B cell (primary cell): ENCODE measurements at regions not wholly inside any gene's neighbourhood (a gene's known extent, or its start where the extent isn't known, plus 50 kb on each side); places are given as distances from the start of the nearest gene placed in this dataset.

Experiments
- ATAC-seq: fragments of 200-7000 bp; cut with Tn5 transposase; one replicate; pipeline ENCODE4 v1.10.0; 2021; ENCODE audit warnings: low read depth, mild to moderate bottlenecking, moderate number of reproducible peaks, moderate library complexity
- CTCF ChIA-PET: fragments of 350-600 bp; sonication (Branson Sonifier 250); formaldehyde crosslinking; loops from one replicate; lab custom pipeline; 2021; ENCODE audit warnings: antibody characterized with exemption, inconsistent platforms; lab: Charles Lee
- POLR2A ChIA-PET: fragments of 350-600 bp; sonication (Branson Sonifier 250); formaldehyde crosslinking; loops from one replicate; lab custom pipeline; 2021; ENCODE audit warnings: antibody characterized with exemption; lab: Charles Lee
- DNase-seq: peaks from one replicate; pipeline ENCODE4 v3.0.0; 2013
- H2AFZ ChIP-seq: 2 replicates; pipeline ENCODE4 v1.6.1; 2012; ENCODE audit warnings: mild to moderate bottlenecking, low read depth, low read length; ENCODE audit not compliant: insufficient read depth, poor library complexity, severe bottlenecking
- H3K27ac ChIP-seq, 2 donors: 1 replicate in 1 of 2; 2 replicates in 1 of 2; pipeline ENCODE4 v1.5.1; 2012 to 2013; ENCODE audit warnings: low read length in 2 of 2, mild to moderate bottlenecking in 2 of 2, moderate library complexity in 1 of 2
- H3K27me3 ChIP-seq, 4 experiments: fragments of 200-600 bp in 1 of 4; sonication (generic) in 1 of 4; replicated peaks in 1 of 4; 1 replicate in 2 of 4; 2 replicates in 2 of 4; pipeline versions ENCODE4 v1.6.1 to v1.7.0; 2013 to 2016; ENCODE audit warnings: low read length in 3 of 4, mild to moderate bottlenecking in 2 of 4, mixed read lengths in 1 of 4, moderate library complexity in 1 of 4; ENCODE audit not compliant: insufficient read depth in 4 of 4, control insufficient read depth in 3 of 4; ENCODE audit errors: control extremely low read depth in 1 of 4
- H3K36me3 ChIP-seq, 2 experiments: replicated peaks in 1 of 2; 1 replicate in 1 of 2; 2 replicates in 1 of 2; pipeline versions ENCODE4 v1.6.1 to v1.7.1; 2013; ENCODE audit warnings: low read length in 1 of 2; ENCODE audit not compliant: insufficient read depth in 2 of 2, control insufficient read depth in 1 of 2; ENCODE audit errors: control extremely low read depth in 1 of 2, extremely low read depth in 1 of 2
- H3K4me1 ChIP-seq, 2 donors: fragments of 200-600 bp in 1 of 2; sonication (generic) in 1 of 2; 1 replicate in 1 of 2; 2 replicates in 1 of 2; pipeline versions ENCODE4 v1.5.1 to v1.6.1; 2013 to 2017; ENCODE audit warnings: low read length in 2 of 2; ENCODE audit not compliant: control insufficient read depth in 2 of 2, insufficient read depth in 2 of 2
- H3K4me2 ChIP-seq: replicated peaks from 2 replicates; pipeline ENCODE3; 2012; ENCODE audit warnings: mild to moderate bottlenecking, low read depth, low read length; ENCODE audit not compliant: poor library complexity, severe bottlenecking
- H3K4me3 ChIP-seq, 5 experiments: fragments of 200-600 bp in 1 of 5; sonication (generic) in 1 of 5; 1 replicate in 3 of 5; 2 replicates in 2 of 5; pipeline versions ENCODE4 v1.5.1 to v1.7.0; 2011 to 2016; ENCODE audit warnings: low read length in 4 of 5, mild to moderate bottlenecking in 4 of 5, low read depth in 2 of 5, control low read depth in 1 of 5, moderate library complexity in 1 of 5; ENCODE audit not compliant: insufficient read depth in 1 of 5; ENCODE audit errors: control extremely low read depth in 1 of 5, extremely low read depth in 1 of 5
- H3K79me2 ChIP-seq: fragments of 200-600 bp; sonication (generic); one replicate; pipeline ENCODE4 v1.6.0; 2016; ENCODE audit warnings: low read length; ENCODE audit not compliant: control insufficient read depth, insufficient read depth
- H3K9ac ChIP-seq: fragments of 200-600 bp; sonication (generic); 2 replicates; pipeline ENCODE4 v1.6.1; 2017; ENCODE audit warnings: mild to moderate bottlenecking, low read length, moderate library complexity
- H3K9me3 ChIP-seq, 3 donors: one replicate each; pipeline versions ENCODE4 v1.6.1 to v1.7.1; 2013; ENCODE audit warnings: low read length in 2 of 3; ENCODE audit not compliant: control insufficient read depth in 2 of 3, insufficient read depth in 1 of 3; ENCODE audit errors: control extremely low read depth in 1 of 3
- H4K20me1 ChIP-seq: 2 replicates; pipeline ENCODE4 v1.6.0; 2012; ENCODE audit warnings: mild to moderate bottlenecking, low read length; ENCODE audit not compliant: insufficient read depth, control insufficient read depth, poor library complexity, severe bottlenecking
- H3K27ac Mint-ChIP-seq: one replicate; pipeline ENCODE4 v1.8.0; 2021; ENCODE audit warnings: mixed read lengths
- H3K27me3 Mint-ChIP-seq: one replicate; pipeline ENCODE4 v1.8.0; 2021; ENCODE audit warnings: mixed read lengths
- H3K4me1 Mint-ChIP-seq: one replicate; pipeline ENCODE4 v1.8.0; 2021; ENCODE audit warnings: mixed read lengths
- H3K4me3 Mint-ChIP-seq: one replicate; pipeline ENCODE4 v1.8.0; 2021; ENCODE audit warnings: mixed read lengths
- H3K9me3 Mint-ChIP-seq: one replicate; pipeline ENCODE4 v1.8.0; 2022; ENCODE audit warnings: mixed read lengths; ENCODE audit not compliant: insufficient read depth
- EZH2 ChIP-seq: IDR thresholded peaks from 2 replicates; pipeline ENCODE4 v1.6.1; 2012; ENCODE audit warnings: borderline replicate concordance, low read depth, mild to moderate bottlenecking, moderate library complexity, low read length; ENCODE audit not compliant: insufficient read depth, poor library complexity, severe bottlenecking
- WGBS: methylation state at CpG from one replicate; pipeline ENCODE4 v1.1.5; 2013; ENCODE audit warnings: missing lambda C conversion rate; ENCODE audit not compliant: insufficient coverage; 5-methylcytosine and 5-hydroxymethylcytosine counted together
- intact Hi-C: fragments of 100-400 bp; cut with micrococcal nuclease; formaldehyde crosslinking; loops from one replicate; pipeline ENCODE4 v1.10.0; 2022
- TF ChIP-seq, protein P1 (sequence below): fragments of 200-600 bp; IDR thresholded peaks from one replicate; pipeline ENCODE4 v1.8.0; 2022; ENCODE audit warnings: antibody characterized with exemption, mild to moderate bottlenecking

DNA sequence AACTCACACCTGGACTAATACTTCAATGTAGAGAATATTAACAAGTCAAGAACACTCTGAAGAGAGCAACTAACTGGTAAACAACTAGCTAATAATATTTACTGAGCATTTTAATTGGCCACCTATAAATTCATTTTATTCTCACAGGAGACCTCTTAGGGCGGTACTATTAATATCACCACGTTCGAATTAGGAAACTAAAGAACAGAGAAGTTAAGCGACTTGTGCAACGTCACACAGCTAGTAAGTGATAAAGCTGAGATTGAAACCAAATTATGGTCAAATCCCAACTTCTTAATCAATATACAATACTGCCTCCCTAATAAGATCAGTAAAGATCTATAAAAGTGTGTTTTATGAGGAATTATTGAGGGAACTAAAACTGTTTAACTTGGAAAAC lies 1034.3 kb upstream of the POU3F3 start:
- intact Hi-C loops: no loop called here
- Mint-ChIP-seq H3K4me3 (no peak overlapping the region), H3K27ac (no peak overlapping the region), H3K9me3 (no peaks in the 10 kb centered on the region), H3K4me1 (no peaks in the 10 kb centered on the region), H3K27me3 (no peaks in the 10 kb centered on the region)
- DNase-seq (no peak), ATAC-seq (no peak)
- no peaks in the 10 kb centered on the region for H3K9me3 ChIP-seq
- no peak for TF ChIP-seq EZH2
- TF ChIP-seq, protein P1, sequence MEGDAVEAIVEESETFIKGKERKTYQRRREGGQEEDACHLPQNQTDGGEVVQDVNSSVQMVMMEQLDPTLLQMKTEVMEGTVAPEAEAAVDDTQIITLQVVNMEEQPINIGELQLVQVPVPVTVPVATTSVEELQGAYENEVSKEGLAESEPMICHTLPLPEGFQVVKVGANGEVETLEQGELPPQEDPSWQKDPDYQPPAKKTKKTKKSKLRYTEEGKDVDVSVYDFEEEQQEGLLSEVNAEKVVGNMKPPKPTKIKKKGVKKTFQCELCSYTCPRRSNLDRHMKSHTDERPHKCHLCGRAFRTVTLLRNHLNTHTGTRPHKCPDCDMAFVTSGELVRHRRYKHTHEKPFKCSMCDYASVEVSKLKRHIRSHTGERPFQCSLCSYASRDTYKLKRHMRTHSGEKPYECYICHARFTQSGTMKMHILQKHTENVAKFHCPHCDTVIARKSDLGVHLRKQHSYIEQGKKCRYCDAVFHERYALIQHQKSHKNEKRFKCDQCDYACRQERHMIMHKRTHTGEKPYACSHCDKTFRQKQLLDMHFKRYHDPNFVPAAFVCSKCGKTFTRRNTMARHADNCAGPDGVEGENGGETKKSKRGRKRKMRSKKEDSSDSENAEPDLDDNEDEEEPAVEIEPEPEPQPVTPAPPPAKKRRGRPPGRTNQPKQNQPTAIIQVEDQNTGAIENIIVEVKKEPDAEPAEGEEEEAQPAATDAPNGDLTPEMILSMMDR: no peak
- H2AFZ ChIP-seq: no peak overlapping the region
- ChIA-PET CTCF (no interaction called here), POLR2A (no interaction called here)
- no peaks in the 10 kb centered on the region for H4K20me1 ChIP-seq
- H3K4me1 ChIP-seq: no peaks in the 10 kb centered on the region
- no peaks in the 10 kb centered on the region for H3K36me3 ChIP-seq
- H3K27ac ChIP-seq: no peak overlapping the region
- no peak overlapping the region for H3K4me2 ChIP-seq
- H3K79me2 ChIP-seq: no peaks in the 10 kb centered on the region
- no CpG with 5 or more reads among the region's 5 CpGs for WGBS
- H3K27me3 ChIP-seq: no peaks in the 10 kb centered on the region
- no peak overlapping the region for H3K4me3 ChIP-seq
- H3K9ac ChIP-seq: no peak overlapping the region

- Histone ChIP-seq H3K9ac (no peak overlapping the region), H3K27me3 (no peaks in the 10 kb centered on the region), H3K4me3 (no peak overlapping the region), H3K79me2 (no peaks in the 10 kb centered on the region), H3K4me1 (no peaks in the 10 kb centered on the region), H3K36me3 (no peaks in the 10 kb centered on the region), H3K4me2 (no peak overlapping the region), H4K20me1 (no peaks in the 10 kb centered on the region), H3K27ac (no peak overlapping the region), H2AFZ (no peak overlapping the region), H3K9me3 (no peaks in the 10 kb centered on the region)
- POLR2A ChIA-PET: no interaction called here
- CTCF ChIA-PET: no interaction called here
- H3K27ac Mint-ChIP-seq: no peak overlapping the region
- 100% methylated on average over 1 of the region's 1 CpG for WGBS
- H3K9me3 Mint-ChIP-seq: peaks cover 2% of the 10 kb centered on the region
- no peaks in the 10 kb centered on the region for H3K27me3 Mint-ChIP-seq
- no peak for DNase-seq
- no peak for ATAC-seq
- no peaks in the 10 kb centered on the region for H3K4me1 Mint-ChIP-seq
- H3K4me3 Mint-ChIP-seq: no peak overlapping the region
- TF ChIP-seq, protein P1: no peak
- no peak for TF ChIP-seq EZH2
- intact Hi-C loops: no loop called here
These were observed 1030.1 kb upstream of the POU3F3 start for GRCh38 chr2:103823847-103824246.
